ENCODE measurements at regions not wholly inside any gene's neighbourhood (a gene's known extent, or its start where the extent isn't known, plus 50 kb on each side); places are given as distances from the start of the nearest gene placed in this dataset.

GRCh38 chr4:34158878-34159277 lies 2085.4 kb downstream of the ARAP2 start:
- H3K4me3 ChIP-seq (ENCODE audit: low read length): no peak overlapping the region
- DNase-seq (ENCODE audit: low read depth): no peak
- TF ChIP-seq CTCF (conservative IDR thresholded peaks at IDR 0.05; ENCODE audit: low read length): no peak

GRCh38 chr4:34170946-34171345 lies 2073.4 kb downstream of the ARAP2 start:
- TF ChIP-seq CTCF (conservative IDR thresholded peaks at IDR 0.05; ENCODE audit: low read length): no peak
- no peak for DNase-seq (ENCODE audit: low read depth)
- H3K4me3 ChIP-seq (ENCODE audit: low read length): no peak overlapping the region

GRCh38 chr4:34176609-34177008 lies 2067.7 kb downstream of the ARAP2 start:
- H3K4me3 ChIP-seq (ENCODE audit: low read length): no peak overlapping the region
- no peak for DNase-seq (ENCODE audit: low read depth)
- no peak for TF ChIP-seq CTCF (conservative IDR thresholded peaks at IDR 0.05; ENCODE audit: low read length)

GRCh38 chr4:34178476-34178875 lies 2065.8 kb downstream of the ARAP2 start:
- TF ChIP-seq CTCF (conservative IDR thresholded peaks at IDR 0.05; ENCODE audit: low read length): no peak
- no peak overlapping the region for H3K4me3 ChIP-seq (ENCODE audit: low read length)
- peak; percentile 4 for DNase-seq (ENCODE audit: low read depth)

- no peak for TF ChIP-seq CTCF (conservative IDR thresholded peaks at IDR 0.05; ENCODE audit: low read length)
- DNase-seq (ENCODE audit: low read depth): peak; percentile 90
- H3K4me3 ChIP-seq (ENCODE audit: low read length): no peak overlapping the region
These were observed 2062.9 kb downstream of the ARAP2 start for GRCh38 chr4:34181311-34181841.

GRCh38 chr4:34181891-34182290 lies 2062.4 kb downstream of the ARAP2 start:
- no peak for TF ChIP-seq CTCF (conservative IDR thresholded peaks at IDR 0.05; ENCODE audit: low read length)
- peak; percentile 48 for DNase-seq (ENCODE audit: low read depth)

GRCh38 chr4:34182306-34182705 lies 2062.0 kb downstream of the ARAP2 start:
- DNase-seq (ENCODE audit: low read depth): peak; percentile 6
- no peak for TF ChIP-seq CTCF (conservative IDR thresholded peaks at IDR 0.05; ENCODE audit: low read length)
- no peak overlapping the region for H3K4me3 ChIP-seq (ENCODE audit: low read length)

More at GRCh38 chr4:34181891-34182290, 2062.4 kb downstream of the ARAP2 start:
- H3K4me3 ChIP-seq (ENCODE audit: low read length): no peak overlapping the region
